GM12878 (cell line): ENCODE measurements at regions not wholly inside any gene's neighbourhood (a gene's known extent, or its start where the extent isn't known, plus 50 kb on each side); places are given as distances from the start of the nearest gene placed in this dataset.

Source experiments
- ATAC-seq: fragments of 200-7000 bp; cut with Tn5 transposase; 3 replicates; pipeline ENCODE4 v1.9.1; 2020; ENCODE audit warnings: mild to moderate bottlenecking, moderate library complexity
- BruUV-seq: library from RNA; stranded (reverse); fragments of 400-500 nt; replicated peaks from 2 replicates; lab custom pipeline; 2021; lab: Mats Ljungman, UMichigan
- CTCF ChIA-PET: fragments of 300-600 bp; sonication (Branson Sonifier 250); formaldehyde crosslinking; extraction: SDS; loops from one replicate; lab custom pipeline; 2021; ENCODE audit warnings: inconsistent platforms; lab: Yijun Ruan, JAX
- POLR2A ChIA-PET: fragments of 350-600 bp; formaldehyde crosslinking; extraction: SDS; loops from one replicate; lab custom pipeline; 2021; ENCODE audit warnings: inconsistent platforms; lab: Charles Lee
- RAD21 ChIA-PET: fragments of 300-600 bp; sonication (Branson Sonifier 250); formaldehyde crosslinking; loops from one replicate; lab custom pipeline; 2023; ENCODE audit warnings: antibody characterized with exemption; ENCODE audit not compliant: unreplicated experiment; lab: Charles Lee
- SMC1A ChIA-PET: fragments of 300-600 bp; sonication (Branson Sonifier 250); formaldehyde crosslinking; loops from one replicate; lab custom pipeline; 2023; ENCODE audit not compliant: unreplicated experiment, uncharacterized antibody; lab: Charles Lee
- DNase-seq: peaks from one replicate; pipeline ENCODE4 v3.0.0-alpha.2; 2011; ENCODE audit warnings: low read depth, low spot score
- FAIRE-seq: peaks from 3 replicates; lab custom pipeline; 2011; peaks lifted over from hg19 to GRCh38; lab: Jason Lieb, UNC
- H2AFZ ChIP-seq: 2 replicates; pipeline ENCODE4 v1.6.0; 2011; ENCODE audit warnings: low read depth, low read length, control low read depth; ENCODE audit not compliant: control insufficient read depth
- H3K27ac ChIP-seq: 2 replicates; pipeline ENCODE4 v1.5.1; 2011; ENCODE audit warnings: control low read depth; ENCODE audit not compliant: control insufficient read depth, insufficient read depth
- H3K27me3 ChIP-seq, 2 experiments: replicated peaks in 1 of 2; 2 replicates each; pipeline versions ENCODE4 v1.6.0 to v1.6.1; 2011; ENCODE audit warnings: low read length in 1 of 2; ENCODE audit not compliant: control insufficient read depth in 2 of 2, insufficient read depth in 2 of 2
- H3K36me3 ChIP-seq, 2 experiments: 2 replicates each; pipeline ENCODE4 v1.5.1; 2011; ENCODE audit warnings: low read length in 1 of 2; ENCODE audit not compliant: control insufficient read depth in 2 of 2, insufficient read depth in 2 of 2
- H3K4me1 ChIP-seq: 2 replicates; pipeline ENCODE4 v1.6.1; 2011; ENCODE audit warnings: mild to moderate bottlenecking, low read length, moderate library complexity, mixed read lengths; ENCODE audit not compliant: control insufficient read depth, insufficient read depth
- H3K4me2 ChIP-seq: 2 replicates; pipeline ENCODE4 v1.6.0; 2011; ENCODE audit warnings: control low read depth; ENCODE audit not compliant: control insufficient read depth, insufficient read depth
- H3K4me3 ChIP-seq: fragments of 200-600 bp; sonication (generic); 2 replicates; pipeline ENCODE4 v1.5.1; 2016
- H3K79me2 ChIP-seq: 2 replicates; pipeline ENCODE4 v1.6.0; 2011; ENCODE audit warnings: low read length; ENCODE audit not compliant: control insufficient read depth, insufficient read depth
- H3K9ac ChIP-seq: 2 replicates; pipeline ENCODE4 v1.8.0; 2011; ENCODE audit warnings: low read length, control low read depth, mixed read lengths; ENCODE audit not compliant: control insufficient read depth, insufficient read depth
- H3K9me3 ChIP-seq: replicated peaks from 3 replicates; pipeline ENCODE4 v1.5.1; 2011; ENCODE audit warnings: mild to moderate bottlenecking, low read length; ENCODE audit not compliant: control insufficient read depth, insufficient read depth
- H4K20me1 ChIP-seq: 2 replicates; pipeline ENCODE4 v1.6.0; 2011; ENCODE audit not compliant: control insufficient read depth, insufficient read depth
- IRF4 ChIP-seq: IDR thresholded peaks from 2 replicates; pipeline ENCODE4 v1.6.1; 2011; ENCODE audit warnings: low read depth, low read length
- MEF2B ChIP-seq: fragments of 450-650 bp; IDR thresholded peaks from 2 replicates; pipeline ENCODE4 v1.6.1; 2018; ENCODE audit warnings: mild to moderate bottlenecking, moderate library complexity; ENCODE audit not compliant: partially characterized antibody, poor library complexity, severe bottlenecking
- POLR2AphosphoS2 ChIP-seq: IDR thresholded peaks from 2 replicates; pipeline ENCODE4 v1.6.1; 2011; ENCODE audit warnings: low read depth, mild to moderate bottlenecking, low read length, improper control_type of control experiment, moderate library complexity
- RUNX3 ChIP-seq: IDR thresholded peaks from 2 replicates; pipeline ENCODE4 v1.6.1; 2012; ENCODE audit warnings: low read length, inconsistent platforms
- SMAD5 ChIP-seq: IDR thresholded peaks from 2 replicates; pipeline ENCODE4 v1.6.1; 2016; ENCODE audit warnings: antibody characterized with exemption, low read depth
- ZNF207 ChIP-seq: fragments of 450-650 bp; IDR thresholded peaks from 2 replicates; pipeline ENCODE4 v1.6.1; 2014; ENCODE audit warnings: antibody characterized with exemption, mild to moderate bottlenecking, borderline replicate concordance
- WGBS: methylation state at CpG from one replicate; pipeline ENCODE4 v1.1.6; 2016; ENCODE audit warnings: low lambda C conversion rate; ENCODE audit not compliant: insufficient replicate concordance, insufficient coverage; ENCODE audit errors: missing lambda C conversion rate; 5-methylcytosine and 5-hydroxymethylcytosine counted together
- in situ Hi-C: fragments of 300-500 bp; cut with MboI; formaldehyde crosslinking; loops from 9 replicates; pipeline ENCODE4 v1.14.3; 2018; ENCODE audit warnings: mixed read lengths
- intact Hi-C: fragments of 100-400 bp; cut with micrococcal nuclease; formaldehyde crosslinking; loops from one replicate; pipeline ENCODE4 v1.14.2; 2022; ENCODE audit not compliant: unreplicated experiment
- TF ChIP-seq, protein P1 (sequence below): fragments of 450-650 bp; IDR thresholded peaks from 2 replicates; pipeline ENCODE4 v1.6.1; 2017; ENCODE audit warnings: antibody characterized with exemption, mild to moderate bottlenecking, moderate library complexity
- TF ChIP-seq, protein P2 (sequence below): fragments of 450-650 bp; IDR thresholded peaks from 2 replicates; pipeline ENCODE4 v1.6.1; 2017; ENCODE audit warnings: mild to moderate bottlenecking
- TF ChIP-seq, protein P3 (sequence below): fragments of 450-650 bp; IDR thresholded peaks from 2 replicates; pipeline ENCODE4 v1.6.1; 2014; ENCODE audit warnings: mild to moderate bottlenecking
- TF ChIP-seq, protein P4 (sequence below): fragments of 150-350 bp; IDR thresholded peaks from 2 replicates; pipeline ENCODE4 v1.6.1; 2014; ENCODE audit warnings: mild to moderate bottlenecking, low read depth, low read length

DNA sequence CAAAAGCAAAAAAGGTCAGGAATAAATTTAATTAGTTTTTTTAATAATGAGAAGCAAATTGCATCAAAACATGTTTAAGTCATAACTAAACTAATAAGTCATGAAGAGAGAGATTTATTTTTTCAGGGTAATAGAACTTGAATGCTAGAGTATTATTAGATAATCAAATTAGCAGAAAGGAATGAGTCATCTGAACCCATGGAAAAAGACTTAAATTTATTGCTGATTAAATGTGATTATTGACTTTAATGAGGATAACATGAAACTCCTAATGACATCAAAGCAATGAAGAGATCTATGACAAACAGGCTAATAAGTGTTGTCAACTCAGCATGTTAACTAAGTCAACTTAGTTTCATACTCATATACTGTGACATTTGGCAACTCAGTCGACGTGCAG lies 264.2 kb downstream of the USP25 start:
- ChIA-PET CTCF (no interaction called here), SMC1A (no interaction called here), RAD21 (no interaction called here), POLR2A (no interaction called here)
- Histone ChIP-seq H3K9ac (no peak overlapping the region), H3K27me3 (no peaks in the 10 kb centered on the region), H4K20me1 (no peaks in the 10 kb centered on the region), H3K4me1 (no peaks in the 10 kb centered on the region), H2AFZ (no peak overlapping the region), H3K36me3 (no peaks in the 10 kb centered on the region), H3K4me2 (no peak overlapping the region), H3K4me3 (no peak overlapping the region), H3K79me2 (no peaks in the 10 kb centered on the region), H3K9me3 (no peaks in the 10 kb centered on the region), H3K27ac (no peak overlapping the region)
- FAIRE-seq (no peak), DNase-seq (no peak), ATAC-seq (no peak)
- no TSS peak for BruUV-seq
- in situ Hi-C loops = no loop called here
- intact Hi-C loops = no loop called here
- TF ChIP-seq SMAD5 (no peak), RUNX3 (no peak), IRF4 (no peak), ZNF207 (no peak), POLR2AphosphoS2 (no peak), MEF2B (no peak)
- TF ChIP-seq, protein P1, sequence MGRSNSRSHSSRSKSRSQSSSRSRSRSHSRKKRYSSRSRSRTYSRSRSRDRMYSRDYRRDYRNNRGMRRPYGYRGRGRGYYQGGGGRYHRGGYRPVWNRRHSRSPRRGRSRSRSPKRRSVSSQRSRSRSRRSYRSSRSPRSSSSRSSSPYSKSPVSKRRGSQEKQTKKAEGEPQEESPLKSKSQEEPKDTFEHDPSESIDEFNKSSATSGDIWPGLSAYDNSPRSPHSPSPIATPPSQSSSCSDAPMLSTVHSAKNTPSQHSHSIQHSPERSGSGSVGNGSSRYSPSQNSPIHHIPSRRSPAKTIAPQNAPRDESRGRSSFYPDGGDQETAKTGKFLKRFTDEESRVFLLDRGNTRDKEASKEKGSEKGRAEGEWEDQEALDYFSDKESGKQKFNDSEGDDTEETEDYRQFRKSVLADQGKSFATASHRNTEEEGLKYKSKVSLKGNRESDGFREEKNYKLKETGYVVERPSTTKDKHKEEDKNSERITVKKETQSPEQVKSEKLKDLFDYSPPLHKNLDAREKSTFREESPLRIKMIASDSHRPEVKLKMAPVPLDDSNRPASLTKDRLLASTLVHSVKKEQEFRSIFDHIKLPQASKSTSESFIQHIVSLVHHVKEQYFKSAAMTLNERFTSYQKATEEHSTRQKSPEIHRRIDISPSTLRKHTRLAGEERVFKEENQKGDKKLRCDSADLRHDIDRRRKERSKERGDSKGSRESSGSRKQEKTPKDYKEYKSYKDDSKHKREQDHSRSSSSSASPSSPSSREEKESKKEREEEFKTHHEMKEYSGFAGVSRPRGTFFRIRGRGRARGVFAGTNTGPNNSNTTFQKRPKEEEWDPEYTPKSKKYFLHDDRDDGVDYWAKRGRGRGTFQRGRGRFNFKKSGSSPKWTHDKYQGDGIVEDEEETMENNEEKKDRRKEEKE = no peak
- TF ChIP-seq, protein P2, sequence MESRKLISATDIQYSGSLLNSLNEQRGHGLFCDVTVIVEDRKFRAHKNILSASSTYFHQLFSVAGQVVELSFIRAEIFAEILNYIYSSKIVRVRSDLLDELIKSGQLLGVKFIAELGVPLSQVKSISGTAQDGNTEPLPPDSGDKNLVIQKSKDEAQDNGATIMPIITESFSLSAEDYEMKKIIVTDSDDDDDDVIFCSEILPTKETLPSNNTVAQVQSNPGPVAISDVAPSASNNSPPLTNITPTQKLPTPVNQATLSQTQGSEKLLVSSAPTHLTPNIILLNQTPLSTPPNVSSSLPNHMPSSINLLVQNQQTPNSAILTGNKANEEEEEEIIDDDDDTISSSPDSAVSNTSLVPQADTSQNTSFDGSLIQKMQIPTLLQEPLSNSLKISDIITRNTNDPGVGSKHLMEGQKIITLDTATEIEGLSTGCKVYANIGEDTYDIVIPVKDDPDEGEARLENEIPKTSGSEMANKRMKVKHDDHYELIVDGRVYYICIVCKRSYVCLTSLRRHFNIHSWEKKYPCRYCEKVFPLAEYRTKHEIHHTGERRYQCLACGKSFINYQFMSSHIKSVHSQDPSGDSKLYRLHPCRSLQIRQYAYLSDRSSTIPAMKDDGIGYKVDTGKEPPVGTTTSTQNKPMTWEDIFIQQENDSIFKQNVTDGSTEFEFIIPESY = no peak
- TF ChIP-seq, protein P3, sequence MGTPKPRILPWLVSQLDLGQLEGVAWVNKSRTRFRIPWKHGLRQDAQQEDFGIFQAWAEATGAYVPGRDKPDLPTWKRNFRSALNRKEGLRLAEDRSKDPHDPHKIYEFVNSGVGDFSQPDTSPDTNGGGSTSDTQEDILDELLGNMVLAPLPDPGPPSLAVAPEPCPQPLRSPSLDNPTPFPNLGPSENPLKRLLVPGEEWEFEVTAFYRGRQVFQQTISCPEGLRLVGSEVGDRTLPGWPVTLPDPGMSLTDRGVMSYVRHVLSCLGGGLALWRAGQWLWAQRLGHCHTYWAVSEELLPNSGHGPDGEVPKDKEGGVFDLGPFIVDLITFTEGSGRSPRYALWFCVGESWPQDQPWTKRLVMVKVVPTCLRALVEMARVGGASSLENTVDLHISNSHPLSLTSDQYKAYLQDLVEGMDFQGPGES = no peak
- TF ChIP-seq, protein P4, sequence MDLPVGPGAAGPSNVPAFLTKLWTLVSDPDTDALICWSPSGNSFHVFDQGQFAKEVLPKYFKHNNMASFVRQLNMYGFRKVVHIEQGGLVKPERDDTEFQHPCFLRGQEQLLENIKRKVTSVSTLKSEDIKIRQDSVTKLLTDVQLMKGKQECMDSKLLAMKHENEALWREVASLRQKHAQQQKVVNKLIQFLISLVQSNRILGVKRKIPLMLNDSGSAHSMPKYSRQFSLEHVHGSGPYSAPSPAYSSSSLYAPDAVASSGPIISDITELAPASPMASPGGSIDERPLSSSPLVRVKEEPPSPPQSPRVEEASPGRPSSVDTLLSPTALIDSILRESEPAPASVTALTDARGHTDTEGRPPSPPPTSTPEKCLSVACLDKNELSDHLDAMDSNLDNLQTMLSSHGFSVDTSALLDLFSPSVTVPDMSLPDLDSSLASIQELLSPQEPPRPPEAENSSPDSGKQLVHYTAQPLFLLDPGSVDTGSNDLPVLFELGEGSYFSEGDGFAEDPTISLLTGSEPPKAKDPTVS = no peak
- WGBS = 32% methylated on average over 2 of the region's 2 CpGs
